Right ventricle myocardium superior (tissue), 1 donor: ENCODE measurements at regions not wholly inside any gene's neighbourhood (a gene's known extent, or its start where the extent isn't known, plus 50 kb on each side); places are given as distances from the start of the nearest gene placed in this dataset.

ENCODE experiments used
- ATAC-seq: fragments of 200-7000 bp; cut with Tn5 transposase; one replicate; pipeline ENCODE4 v1.9.1; 2020; ENCODE audit warnings: mild to moderate bottlenecking; ENCODE audit not compliant: poor library complexity
- DNase-seq: peaks from one replicate; pipeline ENCODE4 v3.0.0-alpha.2; 2020
- intact Hi-C: fragments of 100-400 bp; cut with DNase I; formaldehyde crosslinking; loops from one replicate; pipeline ENCODE4 v1.11.2; 2022
- donor health status: DM: no; HTN: yes; CAD: no; lungs with severe emphysema.

GRCh38 chr11:104565583-104565961 is 332.7 kb downstream of the CASP12 start:
- intact Hi-C loops, result no loop called here
- ATAC-seq (no peak), DNase-seq (no peak)

- ATAC-seq, result no peak
- peak; percentile 27 for DNase-seq
- intact Hi-C loops, result no loop called here
Observed at GRCh38 chr11:104564921-104565582, 333.2 kb downstream of the CASP12 start.

DNA sequence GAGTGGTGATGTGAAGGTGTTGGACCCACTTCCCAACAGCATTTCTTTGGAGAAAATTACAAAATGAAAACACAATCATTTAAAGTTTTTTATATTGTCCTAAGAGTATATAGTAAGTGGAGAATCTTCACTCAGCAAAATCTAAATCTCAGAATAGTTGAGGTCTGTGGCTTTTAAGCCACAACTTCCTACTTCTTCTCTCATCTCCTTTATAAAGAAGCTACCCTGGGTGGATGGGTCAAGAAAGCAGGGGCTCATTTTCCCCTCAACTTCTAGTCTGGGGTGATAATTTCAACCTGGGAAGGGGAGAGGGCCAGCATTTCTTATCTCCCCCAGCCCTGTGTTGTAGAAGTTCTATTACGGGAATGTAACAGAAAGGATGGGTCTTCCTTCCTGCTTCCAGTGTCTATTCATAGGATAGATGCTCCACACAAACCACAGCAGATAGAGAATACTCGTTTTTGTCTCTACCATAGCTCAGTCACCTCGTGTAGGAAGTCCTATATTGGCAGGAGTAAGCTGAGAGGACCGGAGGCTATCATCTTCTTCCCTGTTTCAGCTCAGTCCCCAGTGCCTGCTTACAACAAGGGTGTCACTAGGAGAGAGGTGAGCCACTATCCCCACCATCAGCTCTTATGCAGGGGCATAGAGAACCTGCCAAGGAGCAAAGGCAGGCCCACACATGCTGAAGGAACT is 341.5 kb downstream of the CASP12 start:
- ATAC-seq, result no peak
- DNase-seq, result no peak
- intact Hi-C loops, result no loop called here

DNA sequence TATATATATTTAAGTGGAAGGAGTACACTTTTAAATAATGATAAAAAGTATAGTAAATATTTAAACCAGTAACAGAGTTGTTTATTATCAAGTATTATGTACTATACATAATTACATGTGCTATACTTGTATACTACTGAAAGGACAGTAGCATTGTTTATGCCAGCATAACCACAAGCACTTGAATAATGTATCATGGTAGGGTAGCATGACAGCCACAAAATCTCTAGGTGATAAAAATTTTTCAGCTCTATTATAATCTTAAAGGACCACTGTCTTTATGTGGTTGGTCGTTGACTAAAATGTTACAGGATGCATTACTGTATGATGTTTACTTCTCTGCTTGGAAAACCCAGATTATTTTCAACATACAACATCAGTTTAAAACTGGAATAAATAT is 349.2 kb downstream of the CASP12 start:
- intact Hi-C loops, result no loop called here
- no peak for DNase-seq
- ATAC-seq, result no peak

DNA sequence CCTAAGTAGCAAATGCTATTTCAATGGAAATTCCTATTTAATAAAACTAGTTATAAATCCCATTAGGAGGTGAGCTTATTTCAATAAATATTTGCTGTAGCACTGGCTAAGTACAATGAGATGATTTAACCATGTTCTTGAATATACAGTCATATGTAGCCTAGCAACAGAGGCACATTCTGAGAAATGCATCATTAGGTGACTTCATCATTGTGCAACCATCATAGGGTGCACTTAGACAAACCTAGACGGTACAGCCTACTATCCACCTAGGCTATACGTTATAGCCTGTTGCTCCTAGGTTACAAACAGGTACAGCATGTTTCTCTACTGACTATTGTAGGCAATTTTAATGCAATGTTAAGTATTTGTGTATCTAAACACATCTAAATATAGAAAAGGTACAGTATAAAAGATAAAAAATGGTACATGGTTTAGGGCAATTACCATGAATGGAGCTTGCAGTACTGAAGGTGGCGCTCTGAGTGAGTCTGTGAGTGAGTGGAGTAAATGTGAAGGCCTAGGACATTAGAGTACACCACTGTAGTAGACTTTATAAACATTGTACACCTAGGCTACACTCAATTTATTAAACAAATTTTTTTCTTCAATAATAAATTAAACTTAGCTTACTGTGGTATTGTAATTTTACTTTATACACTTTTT is 350.1 kb downstream of the CASP12 start:
- intact Hi-C loops, result no loop called here
- ATAC-seq (no peak), DNase-seq (no peak)

GRCh38 chr11:104546501-104546900 is 351.8 kb downstream of the CASP12 start:
- intact Hi-C loops, result no loop called here
- DNase-seq (no peak), ATAC-seq (no peak)

DNA sequence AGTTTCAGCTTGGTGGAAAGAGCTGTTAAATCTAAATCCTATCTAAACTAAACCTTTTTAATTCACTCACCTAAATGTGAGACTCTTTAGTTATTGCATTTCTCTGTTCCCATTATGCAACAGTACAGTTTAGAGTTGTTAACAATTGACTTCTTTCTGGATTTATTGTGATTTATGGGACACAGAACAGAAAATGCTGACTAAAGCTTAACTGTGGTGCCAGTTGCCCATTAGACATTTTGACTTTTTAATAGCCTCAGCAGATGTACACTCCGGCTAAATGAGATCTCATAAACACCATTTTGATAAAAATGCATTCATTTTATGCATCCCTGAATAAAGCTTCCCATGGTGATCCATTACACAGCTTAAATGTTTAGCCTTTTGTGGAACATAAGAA is 356.6 kb downstream of the CASP12 start:
- intact Hi-C loops, result no loop called here
- DNase-seq (no peak), ATAC-seq (no peak)

DNA sequence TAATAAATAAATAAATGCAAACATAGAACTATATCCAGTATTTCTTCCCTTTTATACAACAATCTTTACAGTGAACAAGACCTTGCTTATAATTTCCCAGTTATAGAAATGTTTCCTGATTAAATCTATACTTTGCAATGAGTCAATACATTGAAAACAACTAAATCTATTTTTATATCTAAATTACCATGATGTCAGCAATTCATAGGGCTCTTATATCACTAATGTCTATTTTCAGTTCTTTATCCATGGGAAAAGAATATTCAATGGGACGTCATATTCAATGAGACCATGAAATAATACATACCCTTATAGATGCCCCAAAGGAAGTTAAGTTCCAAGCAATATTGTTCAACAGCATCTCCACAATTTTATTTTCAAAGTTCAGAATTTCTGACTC is 359.9 kb downstream of the CASP12 start:
- DNase-seq (no peak), ATAC-seq (no peak)
- intact Hi-C loops, result no loop called here

DNA sequence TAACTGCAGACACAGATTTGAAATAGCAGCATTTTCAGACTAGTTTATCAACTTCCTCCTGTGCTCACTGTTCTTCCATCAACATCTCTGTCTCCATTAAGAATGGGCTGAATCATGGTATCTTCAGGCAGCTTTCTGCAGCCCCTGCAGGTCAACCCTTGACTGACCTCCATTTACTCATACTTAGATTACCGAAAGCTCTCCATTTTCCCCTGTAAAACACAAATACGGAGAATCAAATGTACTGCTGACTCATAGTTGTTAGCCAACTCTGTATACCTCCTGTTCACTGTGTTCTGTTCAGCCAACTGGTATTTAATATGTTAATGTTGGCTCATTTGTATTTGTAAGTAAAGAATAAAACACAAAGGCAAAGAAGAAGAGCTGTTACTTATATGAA is 364.0 kb downstream of the CASP12 start:
- intact Hi-C loops, result no loop called here
- ATAC-seq, result no peak
- no peak for DNase-seq

- no peak for DNase-seq
- intact Hi-C loops, result no loop called here
- no peak for ATAC-seq
Observed at GRCh38 chr11:104531894-104532293, 366.4 kb downstream of the CASP12 start.

DNA sequence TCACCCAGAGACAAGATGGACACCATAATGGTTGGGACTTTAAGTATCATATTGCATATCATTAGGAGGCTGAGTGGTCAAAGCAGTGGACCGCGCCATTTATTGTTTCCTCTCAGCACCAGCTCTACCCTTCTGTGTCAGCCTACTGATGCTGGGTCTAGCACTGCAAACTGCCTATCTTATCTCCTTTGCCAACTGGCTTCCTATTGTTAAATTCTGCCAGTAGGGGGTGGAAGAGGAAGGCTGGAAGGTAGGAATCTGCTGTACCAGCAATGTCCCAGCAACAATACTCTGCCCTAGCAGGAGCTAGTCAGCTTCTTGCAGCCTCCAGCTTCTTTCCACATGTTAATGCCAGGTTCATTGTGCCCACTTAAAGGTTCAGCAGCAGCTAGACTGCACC is 367.1 kb upstream of the PDGFD start:
- intact Hi-C loops, result no loop called here
- ATAC-seq (no peak), DNase-seq (no peak)

- intact Hi-C loops, result no loop called here
- ATAC-seq, result no peak
- no peak for DNase-seq
Observed at GRCh38 chr11:104529906-104530305, 366.0 kb upstream of the PDGFD start.

- intact Hi-C loops, result no loop called here
- DNase-seq (no peak), ATAC-seq (no peak)
Observed at GRCh38 chr11:104529213-104529612, 365.3 kb upstream of the PDGFD start.

DNA sequence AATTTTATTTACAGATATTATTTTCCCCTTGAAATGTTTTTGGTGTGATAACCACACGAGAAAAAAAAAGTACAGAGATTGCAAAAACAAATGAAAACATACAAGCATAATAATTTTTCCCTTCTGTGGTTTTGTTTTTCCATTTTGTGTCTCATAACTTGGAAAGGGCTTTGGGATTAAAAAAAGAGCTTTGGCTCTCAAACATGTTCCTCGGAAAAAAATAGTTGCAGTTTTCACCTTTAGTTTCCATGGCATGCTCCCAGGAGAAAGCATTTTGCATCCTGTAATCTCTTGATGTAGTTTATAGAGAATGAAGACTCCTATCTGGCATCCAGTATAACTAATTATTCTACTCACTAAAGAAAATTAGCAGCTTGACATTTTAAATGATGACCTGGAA is 362.1 kb upstream of the PDGFD start:
- DNase-seq (no peak), ATAC-seq (no peak)
- intact Hi-C loops, result no loop called here

DNA sequence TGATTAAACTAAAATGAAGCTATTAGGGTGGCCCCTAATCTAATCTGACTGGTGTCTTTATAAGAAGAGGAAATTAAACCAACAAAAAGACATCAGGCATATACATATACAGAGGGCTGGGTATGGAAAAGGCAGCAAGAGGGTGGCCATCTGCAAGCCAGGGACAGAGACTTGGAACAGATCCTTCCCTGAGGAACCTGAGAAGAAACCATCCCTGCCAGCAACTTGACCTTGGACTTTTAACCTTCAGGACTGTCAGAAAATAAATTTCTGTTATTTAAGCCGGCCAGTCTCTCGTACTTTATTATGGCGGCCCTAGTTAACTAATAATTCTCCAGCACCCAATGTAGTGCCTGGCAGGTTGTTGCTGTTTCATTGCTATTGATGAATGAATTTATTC is 361.5 kb upstream of the PDGFD start:
- intact Hi-C loops, result no loop called here
- DNase-seq (no peak), ATAC-seq (no peak)

GRCh38 chr11:104524254-104524653 is 360.3 kb upstream of the PDGFD start:
- intact Hi-C loops, result no loop called here
- DNase-seq (no peak), ATAC-seq (no peak)

GRCh38 chr11:104523611-104524010 is 359.7 kb upstream of the PDGFD start:
- intact Hi-C loops, result no loop called here
- ATAC-seq, result no peak
- DNase-seq, result no peak

DNA sequence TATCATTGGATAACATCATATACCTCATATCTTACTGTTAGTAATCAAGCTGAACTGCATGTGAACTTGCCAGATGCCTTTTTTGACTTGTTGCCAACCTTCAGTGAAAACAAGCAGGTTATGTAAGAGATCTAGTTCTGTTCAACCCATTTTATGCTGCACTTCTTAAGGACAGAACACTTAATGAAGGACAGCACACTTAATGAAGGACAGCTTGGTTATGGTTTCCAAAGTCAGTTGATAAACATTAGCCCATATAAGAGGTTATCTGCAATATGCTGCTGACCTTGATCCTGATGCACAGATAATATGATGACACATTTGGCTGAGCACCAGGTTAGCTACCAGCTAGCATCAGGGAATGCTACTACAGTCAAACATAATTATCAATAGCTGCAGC is 358.7 kb upstream of the PDGFD start:
- ATAC-seq, result peak; percentile 22
- intact Hi-C loops, result no loop called here

DNA sequence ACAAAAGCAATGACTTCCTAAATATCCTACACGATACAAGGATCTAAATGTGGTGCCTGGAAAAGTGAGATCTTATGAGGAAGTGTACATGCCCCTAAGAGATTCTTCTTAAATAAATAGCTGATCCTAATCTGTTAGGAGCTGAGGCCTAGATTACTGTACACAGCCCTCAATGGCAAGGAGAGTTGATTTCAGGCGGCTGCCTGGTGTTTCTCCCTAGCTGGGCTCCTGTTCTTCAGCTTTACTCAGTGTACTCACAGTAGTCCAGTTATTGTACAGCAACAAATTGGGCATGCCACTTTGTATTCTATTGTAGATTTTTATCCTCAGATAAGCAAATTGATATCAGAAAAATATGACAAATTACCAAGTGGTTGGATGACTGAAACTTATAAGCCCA is 358.2 kb upstream of the PDGFD start:
- intact Hi-C loops, result no loop called here
- no peak for DNase-seq
- no peak for ATAC-seq

More for the DNA sequence above, 358.7 kb upstream of the PDGFD start:
- DNase-seq, result no peak

GRCh38 chr11:104510169-104510568 is 346.2 kb upstream of the PDGFD start:
- ATAC-seq, result no peak
- intact Hi-C loops, result no loop called here
- no peak for DNase-seq
